NCI-H1694 treated with DMSO at 0.1 percent for 48 hours (cell line): ENCODE measurements at regions not wholly inside any gene's neighbourhood (a gene's known extent, or its start where the extent isn't known, plus 50 kb on each side); places are given as distances from the start of the nearest gene placed in this dataset.
"Not testable (repeated sequence)": the region's sequence is repeated elsewhere in the genome, so short reads cannot be mapped to it uniquely, and the experiment has no call there.

ENCODE experiments used
- DNase-seq: peaks from one replicate; lab custom pipeline; 2025; lab: John Stamatoyannopoulos, UW

GRCh38 chr2:149861034-149861433, 273.5 kb upstream of the MMADHC start:
- DNase-seq: no peak

- DNase-seq: no peak
These were observed 272.8 kb upstream of the MMADHC start for GRCh38 chr2:149860276-149860921.

GRCh38 chr2:149858901-149859634, 271.5 kb upstream of the MMADHC start:
- DNase-seq: no peak

- no peak for DNase-seq
These were observed 270.6 kb upstream of the MMADHC start for GRCh38 chr2:149858216-149858615.

- no peak for DNase-seq
These were observed 269.8 kb upstream of the MMADHC start for GRCh38 chr2:149857344-149857743.

- not testable (repeated sequence) for DNase-seq
These were observed 268.3 kb upstream of the MMADHC start for GRCh38 chr2:149855859-149856258.

GRCh38 chr2:149849591-149849990, 262.0 kb upstream of the MMADHC start:
- no peak for DNase-seq

GRCh38 chr2:149849136-149849535, 261.6 kb upstream of the MMADHC start:
- no peak for DNase-seq

- DNase-seq: no peak
These were observed 253.8 kb upstream of the MMADHC start for GRCh38 chr2:149841396-149841795.

- no peak for DNase-seq
These were observed 244.7 kb upstream of the MMADHC start for GRCh38 chr2:149832324-149832723.

- no peak for DNase-seq
These were observed 241.1 kb upstream of the MMADHC start for GRCh38 chr2:149828520-149829210.

GRCh38 chr2:149827585-149828126, 240.1 kb upstream of the MMADHC start:
- DNase-seq: no peak

GRCh38 chr2:149826471-149827125, 239.0 kb upstream of the MMADHC start:
- peak; percentile 28 for DNase-seq

GRCh38 chr2:149825473-149825872, 237.9 kb upstream of the MMADHC start:
- no peak for DNase-seq

- DNase-seq: no peak
These were observed 236.6 kb upstream of the MMADHC start for GRCh38 chr2:149824136-149824535.

- no peak for DNase-seq
These were observed 231.9 kb upstream of the MMADHC start for GRCh38 chr2:149819356-149819957.

GRCh38 chr2:149816756-149817551, 229.4 kb upstream of the MMADHC start:
- DNase-seq: no peak

GRCh38 chr2:149815941-149816340, 228.4 kb upstream of the MMADHC start:
- no peak for DNase-seq

- no peak for DNase-seq
These were observed 227.3 kb upstream of the MMADHC start for GRCh38 chr2:149814901-149815300.

GRCh38 chr2:149814049-149814448, 226.5 kb upstream of the MMADHC start:
- no peak for DNase-seq

GRCh38 chr2:149808556-149808955, 221.0 kb upstream of the MMADHC start:
- no peak for DNase-seq
